ENCODE measurements at regions not wholly inside any gene's neighbourhood (a gene's known extent, or its start where the extent isn't known, plus 50 kb on each side); places are given as distances from the start of the nearest gene placed in this dataset.

- DNase-seq, result no peak
These were observed 358.3 kb downstream of the SOX9 start for GRCh38 chr17:72479113-72479512.

- DNase-seq, result no peak
These were observed 360.8 kb downstream of the SOX9 start for GRCh38 chr17:72481572-72481971.

GRCh38 chr17:72485596-72485995, 364.8 kb downstream of the SOX9 start:
- DNase-seq, result no peak

DNA sequence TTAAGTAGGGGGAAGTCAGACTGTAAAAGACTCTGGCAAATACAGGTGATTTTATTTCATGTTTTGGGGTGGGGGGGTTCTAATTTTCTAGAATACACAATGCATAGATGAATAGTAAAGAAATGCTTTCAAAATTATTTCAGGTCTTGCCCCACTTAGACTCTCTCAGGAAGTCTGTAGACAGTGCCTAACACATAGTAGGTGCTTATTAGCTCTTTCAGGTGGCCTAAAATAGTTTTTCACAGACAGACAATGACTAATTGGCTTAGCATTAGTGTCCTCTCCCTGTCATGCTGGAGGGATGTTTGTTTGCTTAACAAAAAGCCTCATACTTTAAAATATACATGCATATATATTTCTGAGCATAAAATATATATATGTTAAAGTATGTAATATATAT, 366.0 kb downstream of the SOX9 start:
- no peak for DNase-seq

- no peak for DNase-seq
These were observed 367.1 kb downstream of the SOX9 start for GRCh38 chr17:72487731-72488494.

DNA sequence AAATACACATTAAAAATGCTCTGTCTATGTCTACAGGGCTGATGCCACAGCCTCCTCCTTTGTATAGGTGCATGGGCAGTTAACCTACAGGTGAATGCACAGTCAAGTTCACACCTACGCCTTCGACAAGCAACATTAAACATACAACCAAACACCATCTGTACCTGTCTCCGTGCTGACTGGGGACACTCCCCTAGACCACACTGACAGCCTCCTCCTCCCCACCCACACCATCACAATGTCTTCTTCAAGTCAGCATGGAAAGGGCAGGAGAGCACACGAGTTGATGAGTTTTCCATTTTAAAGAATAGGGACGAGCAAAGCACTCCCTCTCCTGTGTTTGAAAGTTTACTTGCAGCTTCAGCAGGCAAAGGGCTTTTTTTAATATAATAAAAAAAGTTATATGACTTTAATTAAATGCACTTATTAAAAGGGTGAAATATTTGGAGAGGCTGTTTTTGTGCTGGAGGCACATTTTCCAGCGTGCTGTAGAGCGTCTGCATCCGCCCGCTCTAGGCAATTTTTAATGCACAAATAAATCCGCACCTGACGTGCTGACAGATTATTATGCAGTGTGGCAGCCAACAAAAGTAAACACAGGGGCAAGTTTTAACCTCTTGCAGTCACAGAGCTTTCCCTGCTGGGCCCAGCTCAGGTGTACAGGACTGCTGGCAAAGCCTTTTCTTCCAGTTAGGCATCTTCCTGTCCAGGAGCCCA, 367.9 kb downstream of the SOX9 start:
- DNase-seq, result no peak

GRCh38 chr17:72489272-72489641, 368.4 kb downstream of the SOX9 start:
- no peak for DNase-seq

DNA sequence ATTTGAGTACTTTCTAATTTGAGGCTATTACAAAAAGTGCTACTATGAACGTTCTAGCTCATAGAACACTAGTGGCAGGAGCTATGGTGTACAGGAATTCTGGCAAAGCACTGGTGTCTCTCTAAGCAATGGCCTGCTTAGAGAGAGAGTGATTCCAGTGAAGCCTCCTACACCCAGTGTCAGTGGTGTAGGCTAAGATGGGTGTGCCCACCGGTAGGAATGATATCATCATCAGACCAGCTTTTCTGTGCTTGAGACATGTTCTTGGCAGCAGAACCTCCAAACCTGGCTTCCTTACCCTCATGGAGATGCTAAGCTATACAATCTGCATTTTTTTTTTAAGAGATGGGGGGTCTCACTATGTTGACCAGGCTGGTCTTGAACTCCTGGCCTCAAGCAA, 370.3 kb downstream of the SOX9 start:
- no peak for DNase-seq

GRCh38 chr17:72492494-72492893, 371.7 kb downstream of the SOX9 start:
- no peak for DNase-seq

DNA sequence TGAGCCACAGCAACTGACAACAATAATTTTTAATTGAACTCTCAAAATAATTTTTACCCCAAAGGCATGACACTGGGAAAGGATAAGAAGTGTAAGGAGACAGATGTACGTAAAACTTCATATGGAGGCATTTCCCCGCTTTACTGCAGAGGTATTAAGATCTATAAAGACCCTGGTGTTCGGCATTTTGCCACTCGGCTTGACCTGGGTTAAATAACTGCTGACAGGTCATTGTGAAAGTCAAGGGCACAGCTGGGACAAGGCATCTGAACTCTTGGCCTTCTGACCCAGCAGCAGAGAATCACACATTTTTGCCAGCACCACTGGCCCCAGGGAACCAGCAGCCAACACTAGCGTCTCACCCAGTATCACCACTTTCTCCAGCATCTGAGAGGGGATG, 372.1 kb downstream of the SOX9 start:
- DNase-seq, result no peak

DNA sequence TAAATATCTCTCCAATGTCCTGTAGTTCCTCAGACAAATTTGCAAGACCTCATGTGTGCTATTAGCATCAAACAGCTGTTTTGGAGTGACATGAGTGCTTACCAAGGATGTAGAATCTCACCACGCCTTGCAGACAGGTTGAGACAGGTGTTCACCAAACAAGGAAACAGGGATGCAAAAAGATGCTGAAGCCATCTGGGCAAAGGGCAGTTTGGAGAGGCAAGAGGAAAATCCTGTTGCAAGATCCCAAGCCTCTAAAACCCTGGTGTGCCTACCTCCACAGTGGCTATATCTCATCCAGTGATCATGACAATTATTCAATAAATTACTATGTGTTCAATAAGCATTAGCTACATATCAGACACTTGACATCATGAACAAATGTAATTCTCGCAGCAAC, 373.7 kb downstream of the SOX9 start:
- no peak for DNase-seq

DNA sequence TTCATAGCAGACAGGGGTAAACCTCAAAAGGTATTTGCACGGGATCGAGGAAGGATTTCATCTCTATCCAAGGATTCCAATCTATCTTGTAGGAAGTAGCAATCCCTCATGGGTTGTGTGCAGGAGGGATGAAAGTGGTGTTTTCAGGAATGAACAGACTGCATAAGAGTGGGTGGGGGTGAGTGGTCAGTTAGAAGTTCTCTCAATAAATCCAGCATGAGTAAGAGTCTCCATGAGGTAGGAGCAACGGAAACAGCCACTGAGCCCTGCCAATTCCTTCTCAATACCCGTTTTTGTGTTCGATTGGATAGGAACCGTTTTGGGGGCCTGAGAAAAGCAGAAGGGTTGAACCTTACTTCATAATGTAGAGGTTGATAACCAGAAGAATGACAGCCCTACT, 375.6 kb downstream of the SOX9 start:
- DNase-seq, result no peak

GRCh38 chr17:72497915-72498314, 377.1 kb downstream of the SOX9 start:
- DNase-seq, result no peak

- DNase-seq, result no peak
These were observed 377.8 kb downstream of the SOX9 start for GRCh38 chr17:72498364-72499210.

DNA sequence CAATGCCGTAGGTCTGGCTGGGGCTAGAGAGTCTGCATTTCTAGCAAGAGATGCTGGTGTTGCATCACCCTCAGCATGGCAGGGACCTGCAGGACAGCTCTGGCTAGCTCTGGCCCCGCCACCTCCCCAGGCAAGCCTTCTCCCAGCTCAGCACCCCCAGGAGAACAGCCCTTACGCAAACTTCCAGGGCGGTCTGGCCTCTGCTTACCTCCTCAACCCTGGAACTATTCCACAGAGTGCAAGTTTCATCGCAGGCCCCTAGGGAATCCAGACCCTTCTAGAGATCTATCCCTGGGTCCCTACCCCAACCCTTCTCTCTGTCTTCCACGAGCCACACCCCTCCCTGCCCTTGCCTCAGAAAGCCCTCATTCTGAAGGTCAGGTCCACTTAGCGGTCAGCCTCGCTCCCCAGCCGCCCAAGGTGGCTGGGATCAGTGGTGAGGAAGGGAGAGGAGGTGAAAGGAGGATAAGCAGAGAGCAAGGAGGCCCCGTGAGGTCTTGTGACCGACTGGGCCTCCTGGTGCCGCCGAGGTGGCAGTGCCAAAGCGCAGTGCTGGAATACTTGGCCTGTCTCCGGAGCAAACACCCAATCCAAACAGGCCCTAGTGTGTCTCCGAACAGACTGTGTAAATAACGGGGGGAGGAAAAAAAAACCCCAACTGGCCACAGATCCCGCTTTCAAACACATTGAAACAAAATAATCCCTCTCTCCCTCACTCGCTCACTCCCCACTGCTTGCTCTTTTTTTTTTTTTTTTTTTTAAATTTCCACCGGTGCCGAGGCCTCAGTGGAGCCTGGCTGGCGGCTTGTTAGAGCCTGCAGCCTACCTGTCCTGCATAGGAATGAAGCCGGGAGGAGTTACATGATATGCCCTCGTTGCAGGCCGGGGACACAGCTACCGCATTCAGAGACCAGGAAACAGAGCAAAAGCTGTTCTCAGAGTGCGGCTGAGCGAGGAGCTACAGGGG, 380.9 kb downstream of the SOX9 start:
- DNase-seq, result no peak

- no peak for DNase-seq
These were observed 381.8 kb downstream of the SOX9 start for GRCh38 chr17:72502371-72503341.

DNA sequence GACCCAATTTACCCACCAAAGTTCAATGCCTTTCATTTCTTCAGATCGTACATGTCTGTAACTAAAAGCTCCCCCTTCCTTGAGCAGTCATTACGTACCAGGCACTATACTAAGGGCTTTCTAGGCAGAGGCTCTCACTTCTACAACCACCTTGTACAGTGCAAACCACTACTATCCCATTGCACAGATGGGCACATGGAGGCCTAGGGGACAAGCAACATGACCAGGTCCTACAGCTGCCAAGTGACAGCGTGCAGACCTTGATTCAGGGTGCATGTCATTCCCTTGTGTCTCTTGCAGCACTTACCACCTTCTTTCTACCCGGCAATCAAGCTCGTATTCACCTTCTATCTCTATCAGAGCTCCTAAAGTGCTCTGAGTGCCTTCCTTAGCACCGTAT, 382.7 kb downstream of the SOX9 start:
- DNase-seq, result no peak

DNA sequence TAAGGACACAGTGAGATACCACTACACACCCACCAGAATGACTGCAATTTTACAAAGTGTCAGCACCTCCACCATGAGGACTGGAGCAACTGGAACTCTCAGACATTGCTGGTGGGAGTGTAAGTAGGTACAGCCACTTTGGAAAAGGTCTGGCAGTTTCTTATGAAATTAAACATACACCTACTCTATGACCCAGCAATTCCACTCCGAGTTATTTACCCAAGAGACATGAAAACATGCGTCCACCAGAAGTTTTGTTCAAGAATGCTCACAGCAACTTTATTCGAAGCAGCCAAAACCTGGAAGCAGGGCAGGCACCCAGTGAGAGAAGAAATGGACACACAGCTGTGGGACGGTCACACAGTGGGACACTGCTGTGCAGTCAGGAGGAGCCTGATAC, 384.0 kb downstream of the SOX9 start:
- no peak for DNase-seq

DNA sequence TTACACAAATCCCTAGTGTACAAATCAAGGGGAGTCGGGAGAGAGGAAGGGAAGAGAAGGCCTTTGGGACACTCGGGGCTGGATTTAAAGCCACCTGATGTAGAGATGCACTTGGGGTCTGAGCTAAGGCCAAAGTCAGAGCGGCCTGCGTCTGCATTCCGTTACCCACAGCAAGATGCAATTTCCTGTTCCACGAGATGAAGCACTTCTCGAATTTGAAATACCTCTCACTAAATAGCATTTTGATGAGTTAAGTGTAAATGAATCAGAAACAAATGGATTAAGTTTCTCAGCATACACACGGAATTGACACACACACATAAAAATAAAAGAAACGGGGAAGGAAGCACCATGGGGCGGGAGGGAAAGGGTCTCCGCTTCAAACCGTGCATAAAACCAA, 386.0 kb downstream of the SOX9 start:
- DNase-seq, result no peak

DNA sequence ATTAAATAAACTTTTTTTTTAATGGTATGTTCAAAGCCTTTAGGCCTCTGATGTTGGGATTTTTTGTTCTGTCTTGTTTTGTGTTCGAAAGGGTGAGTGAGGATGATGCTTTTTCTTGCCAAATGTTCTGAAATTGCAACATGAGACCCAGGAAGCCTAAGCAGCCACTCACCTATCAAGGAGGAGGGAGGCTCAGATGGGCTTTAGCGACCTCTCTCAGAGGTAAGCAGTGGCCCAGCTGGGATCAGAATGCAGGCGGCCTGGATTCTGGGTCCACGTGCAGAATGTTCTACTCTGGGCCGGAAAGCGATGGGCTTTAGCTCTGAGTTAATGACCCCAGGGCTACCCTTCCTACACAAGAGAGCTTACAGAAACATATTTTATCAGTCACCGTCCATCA, 386.6 kb downstream of the SOX9 start:
- DNase-seq, result no peak

GRCh38 chr17:72510351-72511016, 389.7 kb downstream of the SOX9 start:
- no peak for DNase-seq

All from hematopoietic multipotent progenitor cell treated with erythropoietin and hydrocortisone succinate and interleukin-3 and kit ligand, for 8 days (in vitro differentiated cells).